Esophagus squamous epithelium (tissue), 4 donors: ENCODE measurements at regions not wholly inside any gene's neighbourhood (a gene's known extent, or its start where the extent isn't known, plus 50 kb on each side); places are given as distances from the start of the nearest gene placed in this dataset.

Source experiments
- POLR2A ChIP-seq, 4 donors: fragments of 450-650 bp; IDR thresholded peaks; one replicate each; pipeline ENCODE4 v1.6.1; 2017; ENCODE audit warnings: antibody characterized with exemption in 4 of 4, mild to moderate bottlenecking in 4 of 4, moderate library complexity in 3 of 4
- TF ChIP-seq, protein P1 (sequence below), 6 experiments: fragments of 450-650 bp in 4 of 6; fragments of 200-600 bp in 2 of 6; sonication (generic) in 2 of 6; IDR thresholded peaks; one replicate each; pipeline ENCODE4 v1.5.1; 2016 to 2019; ENCODE audit warnings: antibody characterized with exemption in 6 of 6, mild to moderate bottlenecking in 4 of 6, moderate library complexity in 4 of 6

DNA sequence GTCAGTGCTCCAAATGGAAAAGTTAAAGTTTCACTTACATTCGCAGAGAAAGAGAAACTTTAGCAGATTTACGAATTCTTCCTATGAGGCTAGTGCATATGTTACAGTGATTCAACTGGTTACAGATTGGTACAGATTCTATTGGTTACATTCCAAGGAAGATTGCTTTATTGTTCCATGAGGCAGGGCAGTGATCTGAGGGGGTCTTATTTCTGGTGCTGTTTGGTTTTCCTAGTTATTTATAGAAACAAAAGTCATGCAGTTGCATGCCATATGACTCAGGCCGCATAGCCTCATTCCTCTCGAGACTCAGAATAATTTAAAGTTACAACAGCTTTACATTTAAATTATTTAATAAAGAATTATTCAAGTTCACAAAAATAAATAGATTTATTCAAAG, 385.4 kb upstream of the SYT4 start:
- TF ChIP-seq, protein P1, sequence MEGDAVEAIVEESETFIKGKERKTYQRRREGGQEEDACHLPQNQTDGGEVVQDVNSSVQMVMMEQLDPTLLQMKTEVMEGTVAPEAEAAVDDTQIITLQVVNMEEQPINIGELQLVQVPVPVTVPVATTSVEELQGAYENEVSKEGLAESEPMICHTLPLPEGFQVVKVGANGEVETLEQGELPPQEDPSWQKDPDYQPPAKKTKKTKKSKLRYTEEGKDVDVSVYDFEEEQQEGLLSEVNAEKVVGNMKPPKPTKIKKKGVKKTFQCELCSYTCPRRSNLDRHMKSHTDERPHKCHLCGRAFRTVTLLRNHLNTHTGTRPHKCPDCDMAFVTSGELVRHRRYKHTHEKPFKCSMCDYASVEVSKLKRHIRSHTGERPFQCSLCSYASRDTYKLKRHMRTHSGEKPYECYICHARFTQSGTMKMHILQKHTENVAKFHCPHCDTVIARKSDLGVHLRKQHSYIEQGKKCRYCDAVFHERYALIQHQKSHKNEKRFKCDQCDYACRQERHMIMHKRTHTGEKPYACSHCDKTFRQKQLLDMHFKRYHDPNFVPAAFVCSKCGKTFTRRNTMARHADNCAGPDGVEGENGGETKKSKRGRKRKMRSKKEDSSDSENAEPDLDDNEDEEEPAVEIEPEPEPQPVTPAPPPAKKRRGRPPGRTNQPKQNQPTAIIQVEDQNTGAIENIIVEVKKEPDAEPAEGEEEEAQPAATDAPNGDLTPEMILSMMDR (IDR thresholded peaks at IDR 0.05), result no peak
- TF ChIP-seq POLR2A (IDR thresholded peaks at IDR 0.05), result no peak
